Keratinocyte (primary cell): ENCODE measurements at regions not wholly inside any gene's neighbourhood (a gene's known extent, or its start where the extent isn't known, plus 50 kb on each side); places are given as distances from the start of the nearest gene placed in this dataset.

Experiments used
- DNase-seq: peaks from one replicate; pipeline ENCODE4 v3.0.0-alpha.2; 2011; ENCODE audit warnings: low read depth, missing footprints, low spot score
- FAIRE-seq: peaks from 2 replicates; lab custom pipeline; 2011; peaks lifted over from hg19 to GRCh38; lab: Jason Lieb, UNC
- H2AFZ ChIP-seq: 2 replicates; pipeline ENCODE4 v1.6.0; 2012; ENCODE audit warnings: low read length, control low read depth, inconsistent platforms; ENCODE audit not compliant: control insufficient read depth
- H3K27ac ChIP-seq: 2 replicates; pipeline ENCODE4 v1.5.1; 2011; ENCODE audit warnings: low read length; ENCODE audit not compliant: control insufficient read depth, insufficient read depth
- H3K27me3 ChIP-seq: 3 replicates; pipeline ENCODE4 v1.6.0; 2011; ENCODE audit warnings: low read length; ENCODE audit not compliant: control insufficient read depth, insufficient read depth; ENCODE audit errors: extremely low read depth
- H3K36me3 ChIP-seq, 2 experiments: 2 replicates in 1 of 2; 3 replicates in 1 of 2; pipeline ENCODE4 v1.5.1; 2011; ENCODE audit warnings: low read length in 2 of 2, mild to moderate bottlenecking in 1 of 2; ENCODE audit not compliant: control insufficient read depth in 2 of 2, insufficient read depth in 2 of 2; ENCODE audit errors: extremely low read depth in 1 of 2
- H3K4me1 ChIP-seq: 3 replicates; pipeline ENCODE4 v1.5.1; 2011; ENCODE audit warnings: low read length; ENCODE audit not compliant: control insufficient read depth, insufficient read depth; ENCODE audit errors: extremely low read depth
- H3K4me2 ChIP-seq: 3 replicates; pipeline ENCODE4 v1.6.0; 2011; ENCODE audit warnings: low read depth, low read length; ENCODE audit not compliant: control insufficient read depth, insufficient read depth; ENCODE audit errors: extremely low read depth
- H3K4me3 ChIP-seq, 3 experiments: fragments of 200-600 bp in 1 of 3; sonication (generic) in 1 of 3; 2 replicates in 2 of 3; 3 replicates in 1 of 3; pipeline ENCODE4 v1.5.1; 2011 to 2016; ENCODE audit warnings: low read length in 3 of 3, mild to moderate bottlenecking in 3 of 3, control low read depth in 2 of 3, inconsistent platforms in 1 of 3, low read depth in 1 of 3, mixed read lengths in 1 of 3, mixed run types in 1 of 3, moderate library complexity in 1 of 3; ENCODE audit not compliant: control insufficient read depth in 2 of 3, insufficient read depth in 2 of 3; ENCODE audit errors: extremely low read depth in 1 of 3
- H3K79me2 ChIP-seq: 2 replicates; pipeline ENCODE4 v1.6.0; 2012; ENCODE audit warnings: low read length; ENCODE audit not compliant: control insufficient read depth, insufficient read depth
- H3K9ac ChIP-seq: 3 replicates; pipeline ENCODE4 v1.6.0; 2011; ENCODE audit warnings: low read length; ENCODE audit not compliant: control insufficient read depth, insufficient read depth; ENCODE audit errors: extremely low read depth
- H3K9me1 ChIP-seq: 3 replicates; pipeline ENCODE4 v1.6.0; 2011; ENCODE audit warnings: low read length; ENCODE audit not compliant: control insufficient read depth, insufficient read depth; ENCODE audit errors: extremely low read depth
- H3K9me3 ChIP-seq: 2 replicates; pipeline ENCODE4 v1.5.1; 2012; ENCODE audit warnings: low read depth, low read length; ENCODE audit not compliant: control insufficient read depth
- H4K20me1 ChIP-seq: 3 replicates; pipeline ENCODE4 v1.6.0; 2011; ENCODE audit warnings: low read length; ENCODE audit not compliant: control insufficient read depth, insufficient read depth; ENCODE audit errors: extremely low read depth
- CTCF ChIP-seq, 3 experiments: IDR thresholded peaks in 1 of 3; conservative IDR thresholded peaks in 1 of 3; optimal IDR thresholded peaks in 1 of 3; 2 replicates in 2 of 3; 3 replicates in 1 of 3; pipeline versions ENCODE3 to v1.5.1; 2011; ENCODE audit warnings: low read length in 3 of 3, mild to moderate bottlenecking in 3 of 3, moderate library complexity in 2 of 3, control low read depth in 1 of 3, inconsistent platforms in 1 of 3; ENCODE audit not compliant: insufficient read depth in 2 of 3; ENCODE audit errors: extremely low read depth in 1 of 3
- EZH2 ChIP-seq: IDR thresholded peaks from one replicate; pipeline ENCODE4 v1.6.1; 2012; ENCODE audit warnings: inconsistent platforms, mild to moderate bottlenecking, low read length, moderate library complexity
- dilution Hi-C: fragments of 300-500 bp; cut with MboI; formaldehyde crosslinking; loops from one replicate; pipeline ENCODE4 v1.7.0; 2020; ENCODE audit warnings: low sequenced_read_pairs; ENCODE audit not compliant: extremely low pct_ligation_motif_present

GRCh38 chr12:58539295-58539694 is 381.0 kb downstream of the LRIG3 start:
- H3K4me1 ChIP-seq, result peaks cover 4% of the 10 kb centered on the region
- H3K27me3 ChIP-seq, result no peaks in the 10 kb centered on the region
- no peaks in the 10 kb centered on the region for H3K36me3 ChIP-seq
- H4K20me1 ChIP-seq, result no peaks in the 10 kb centered on the region
- TF ChIP-seq EZH2, result no peak
- no peak for TF ChIP-seq CTCF (optimal IDR thresholded peaks at IDR 0.05 in 1 of 3, IDR thresholded peaks at IDR 0.05 in 1 of 3, conservative IDR thresholded peaks at IDR 0.05 in 1 of 3; ENCODE audit: extremely low read depth in 1 of 3, insufficient read depth in 2 of 3, low read length in 3 of 3)
- DNase-seq (no peak), FAIRE-seq (no peak)
- H2AFZ ChIP-seq, result no peak overlapping the region
- dilution Hi-C loops, result no loop called here
- H3K9me3 ChIP-seq, result no peaks in the 10 kb centered on the region
- H3K4me2 ChIP-seq, result no peak overlapping the region
- H3K9me1 ChIP-seq, result no peaks in the 10 kb centered on the region
- no peaks in the 10 kb centered on the region for H3K79me2 ChIP-seq
- no peak overlapping the region for H3K4me3 ChIP-seq
- no peak overlapping the region for H3K9ac ChIP-seq
- no peak overlapping the region for H3K27ac ChIP-seq

- DNase-seq (peak; percentile 40), FAIRE-seq (peak; percentile 93)
- dilution Hi-C loops, result no loop called here
- Histone ChIP-seq H2AFZ (no peak overlapping the region), H4K20me1 (no peaks in the 10 kb centered on the region), H3K79me2 (no peaks in the 10 kb centered on the region), H3K4me2 (no peak overlapping the region), H3K4me3 (no peak overlapping the region), H3K9me1 (no peaks in the 10 kb centered on the region), H3K27me3 (no peaks in the 10 kb centered on the region), H3K27ac (no peak overlapping the region), H3K4me1 (peaks cover 4% of the 10 kb centered on the region), H3K9ac (no peak overlapping the region), H3K36me3 (no peaks in the 10 kb centered on the region), H3K9me3 (no peaks in the 10 kb centered on the region)
- TF ChIP-seq CTCF (optimal IDR thresholded peaks at IDR 0.05 in 1 of 3, IDR thresholded peaks at IDR 0.05 in 1 of 3, conservative IDR thresholded peaks at IDR 0.05 in 1 of 3; ENCODE audit: extremely low read depth in 1 of 3, insufficient read depth in 2 of 3, low read length in 3 of 3) (peak; percentile 85 to 98 (median 91)), EZH2 (no peak)
Observed at GRCh38 chr12:58540480-58541299, 379.6 kb downstream of the LRIG3 start.
